ENCODE measurements at regions not wholly inside any gene's neighbourhood (a gene's known extent, or its start where the extent isn't known, plus 50 kb on each side); places are given as distances from the start of the nearest gene placed in this dataset.

- TF ChIP-seq, protein P1, sequence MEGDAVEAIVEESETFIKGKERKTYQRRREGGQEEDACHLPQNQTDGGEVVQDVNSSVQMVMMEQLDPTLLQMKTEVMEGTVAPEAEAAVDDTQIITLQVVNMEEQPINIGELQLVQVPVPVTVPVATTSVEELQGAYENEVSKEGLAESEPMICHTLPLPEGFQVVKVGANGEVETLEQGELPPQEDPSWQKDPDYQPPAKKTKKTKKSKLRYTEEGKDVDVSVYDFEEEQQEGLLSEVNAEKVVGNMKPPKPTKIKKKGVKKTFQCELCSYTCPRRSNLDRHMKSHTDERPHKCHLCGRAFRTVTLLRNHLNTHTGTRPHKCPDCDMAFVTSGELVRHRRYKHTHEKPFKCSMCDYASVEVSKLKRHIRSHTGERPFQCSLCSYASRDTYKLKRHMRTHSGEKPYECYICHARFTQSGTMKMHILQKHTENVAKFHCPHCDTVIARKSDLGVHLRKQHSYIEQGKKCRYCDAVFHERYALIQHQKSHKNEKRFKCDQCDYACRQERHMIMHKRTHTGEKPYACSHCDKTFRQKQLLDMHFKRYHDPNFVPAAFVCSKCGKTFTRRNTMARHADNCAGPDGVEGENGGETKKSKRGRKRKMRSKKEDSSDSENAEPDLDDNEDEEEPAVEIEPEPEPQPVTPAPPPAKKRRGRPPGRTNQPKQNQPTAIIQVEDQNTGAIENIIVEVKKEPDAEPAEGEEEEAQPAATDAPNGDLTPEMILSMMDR (IDR thresholded peaks at IDR 0.05) = no peak
- TF ChIP-seq POLR2A (IDR thresholded peaks at IDR 0.05) = no peak
Measured at GRCh38 chr17:72372185-72372584, 251.4 kb downstream of the SOX9 start.

Measured in Peyer's patch (tissue), 4 donors.